Panc1 (cell line): ENCODE measurements at regions not wholly inside any gene's neighbourhood (a gene's known extent, or its start where the extent isn't known, plus 50 kb on each side); places are given as distances from the start of the nearest gene placed in this dataset.

Source experiments
- ATAC-seq: fragments of 200-7000 bp; cut with Tn5 transposase; 2 replicates; pipeline ENCODE4 v1.9.1; 2020; ENCODE audit warnings: mild to moderate bottlenecking, moderate library complexity
- BruUV-seq: library from RNA; stranded (reverse); fragments of 400-500 nt; replicated peaks from 2 replicates; lab custom pipeline; 2021; lab: Mats Ljungman, UMichigan
- CTCF ChIA-PET: fragments of 300-600 bp; sonication (Branson Sonifier 250); formaldehyde crosslinking; loops from one replicate; lab custom pipeline; 2022; ENCODE audit warnings: antibody characterized with exemption; lab: Charles Lee
- POLR2A ChIA-PET: fragments of 300-600 bp; sonication (Branson Sonifier 250); formaldehyde crosslinking; loops from one replicate; lab custom pipeline; 2022; ENCODE audit warnings: antibody characterized with exemption; lab: Charles Lee
- DNase-seq: peaks from one replicate; pipeline ENCODE4 v3.0.0-alpha.2; 2010; ENCODE audit warnings: low read depth, low spot score
- H3K27ac ChIP-seq: 2 replicates; pipeline ENCODE4 v1.5.1; 2011; ENCODE audit warnings: mild to moderate bottlenecking, low read length, inconsistent platforms
- H3K27me3 ChIP-seq: fragments of 200-500 bp; sonication (Bioruptor generic); 2 replicates; pipeline ENCODE4 v1.6.0; 2014; ENCODE audit warnings: low read length, inconsistent platforms; ENCODE audit not compliant: control insufficient read depth, insufficient read depth
- H3K36me3 ChIP-seq: fragments of 200-500 bp; sonication (Bioruptor generic); 2 replicates; pipeline ENCODE4 v1.5.1; 2014; ENCODE audit warnings: inconsistent platforms, mild to moderate bottlenecking, low read length, moderate library complexity; ENCODE audit not compliant: control insufficient read depth, insufficient read depth
- H3K4me1 ChIP-seq: 2 replicates; pipeline ENCODE4 v1.5.1; 2011; ENCODE audit warnings: inconsistent platforms, mild to moderate bottlenecking, low read length, moderate library complexity; ENCODE audit not compliant: control insufficient read depth, insufficient read depth
- H3K4me3 ChIP-seq, 2 experiments: 2 replicates each; pipeline ENCODE4 v1.5.1; 2011 to 2012; ENCODE audit warnings: low read depth in 2 of 2, low read length in 2 of 2, mild to moderate bottlenecking in 2 of 2, inconsistent platforms in 1 of 2, moderate library complexity in 1 of 2
- H3K9me3 ChIP-seq: fragments of 200-500 bp; sonication (Bioruptor generic); 2 replicates; pipeline ENCODE4 v1.5.1; 2014; ENCODE audit warnings: low read depth, mild to moderate bottlenecking, inconsistent platforms, low read length, moderate library complexity; ENCODE audit not compliant: control insufficient read depth, insufficient read depth
- POLR2AphosphoS5 ChIP-seq: IDR thresholded peaks from 2 replicates; pipeline ENCODE4 v1.6.1; 2012; ENCODE audit warnings: mild to moderate bottlenecking, low read depth, low read length, moderate library complexity
- SIN3A ChIP-seq: IDR thresholded peaks from 2 replicates; pipeline ENCODE4 v1.6.1; 2012; ENCODE audit warnings: low read depth, mild to moderate bottlenecking, low read length, moderate library complexity, borderline replicate concordance; ENCODE audit not compliant: insufficient read depth
- TCF7L2 ChIP-seq: IDR thresholded peaks from 2 replicates; pipeline ENCODE4 v1.6.1; 2011; ENCODE audit warnings: mild to moderate bottlenecking, low read depth, low read length, inconsistent platforms
- in situ Hi-C: cut with HindIII; loops from 2 replicates; pipeline ENCODE4 v1.10.0; 2016; ENCODE audit warnings: low sequenced_read_pairs, low pct_unique_long_range_greater_than_20kb
- intact Hi-C: fragments of 100-400 bp; cut with micrococcal nuclease; formaldehyde crosslinking; loops from one replicate; pipeline ENCODE4 v1.10.0; 2022; ENCODE audit not compliant: unreplicated experiment
- TF ChIP-seq, protein P1 (sequence below): fragments of 450-650 bp; IDR thresholded peaks from 2 replicates; pipeline ENCODE4 v1.5.1; 2017; ENCODE audit warnings: mild to moderate bottlenecking
- TF ChIP-seq, protein P2 (sequence below), 2 experiments: IDR thresholded peaks; 2 replicates each; pipeline ENCODE4 v1.6.1; 2011 to 2012; ENCODE audit warnings: low read depth in 2 of 2, control low read depth in 1 of 2, low read length in 1 of 2, mild to moderate bottlenecking in 1 of 2, moderate library complexity in 1 of 2; ENCODE audit not compliant: insufficient read depth in 1 of 2

DNA sequence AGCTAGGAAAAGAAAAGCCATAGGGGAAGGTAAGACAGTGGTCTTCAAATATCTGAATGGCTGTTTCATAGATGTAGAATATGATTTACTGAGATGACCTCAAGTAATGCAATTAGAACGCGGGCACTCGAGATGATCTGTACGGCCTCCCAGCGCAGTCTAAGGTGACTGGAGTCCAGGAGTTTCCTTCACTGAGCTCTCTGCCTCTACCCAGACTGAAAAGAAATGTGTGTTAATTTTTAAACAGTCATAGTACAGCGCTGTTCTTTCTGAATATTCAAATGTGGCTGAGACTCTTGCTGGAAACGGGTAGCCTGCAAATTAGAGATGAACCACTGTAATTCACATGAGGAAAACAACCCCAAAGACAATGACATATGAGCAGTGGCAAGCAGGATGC lies 562.4 kb upstream of the AUTS2 start:
- no peak for DNase-seq
- Histone ChIP-seq H3K27me3 (no peaks in the 10 kb centered on the region), H3K4me1 (no peaks in the 10 kb centered on the region), H3K9me3 (no peaks in the 10 kb centered on the region), H3K27ac (no peak overlapping the region), H3K36me3 (no peaks in the 10 kb centered on the region), H3K4me3 (no peak overlapping the region)
- ATAC-seq: no peak
- in situ Hi-C loops (no loop called here), intact Hi-C loops (no loop called here)
- POLR2A ChIA-PET: no interaction called here
- no peak for TF ChIP-seq POLR2AphosphoS5
- no peak for TF ChIP-seq TCF7L2
- TF ChIP-seq, protein P1, sequence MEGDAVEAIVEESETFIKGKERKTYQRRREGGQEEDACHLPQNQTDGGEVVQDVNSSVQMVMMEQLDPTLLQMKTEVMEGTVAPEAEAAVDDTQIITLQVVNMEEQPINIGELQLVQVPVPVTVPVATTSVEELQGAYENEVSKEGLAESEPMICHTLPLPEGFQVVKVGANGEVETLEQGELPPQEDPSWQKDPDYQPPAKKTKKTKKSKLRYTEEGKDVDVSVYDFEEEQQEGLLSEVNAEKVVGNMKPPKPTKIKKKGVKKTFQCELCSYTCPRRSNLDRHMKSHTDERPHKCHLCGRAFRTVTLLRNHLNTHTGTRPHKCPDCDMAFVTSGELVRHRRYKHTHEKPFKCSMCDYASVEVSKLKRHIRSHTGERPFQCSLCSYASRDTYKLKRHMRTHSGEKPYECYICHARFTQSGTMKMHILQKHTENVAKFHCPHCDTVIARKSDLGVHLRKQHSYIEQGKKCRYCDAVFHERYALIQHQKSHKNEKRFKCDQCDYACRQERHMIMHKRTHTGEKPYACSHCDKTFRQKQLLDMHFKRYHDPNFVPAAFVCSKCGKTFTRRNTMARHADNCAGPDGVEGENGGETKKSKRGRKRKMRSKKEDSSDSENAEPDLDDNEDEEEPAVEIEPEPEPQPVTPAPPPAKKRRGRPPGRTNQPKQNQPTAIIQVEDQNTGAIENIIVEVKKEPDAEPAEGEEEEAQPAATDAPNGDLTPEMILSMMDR: no peak
- TF ChIP-seq, protein P2, sequence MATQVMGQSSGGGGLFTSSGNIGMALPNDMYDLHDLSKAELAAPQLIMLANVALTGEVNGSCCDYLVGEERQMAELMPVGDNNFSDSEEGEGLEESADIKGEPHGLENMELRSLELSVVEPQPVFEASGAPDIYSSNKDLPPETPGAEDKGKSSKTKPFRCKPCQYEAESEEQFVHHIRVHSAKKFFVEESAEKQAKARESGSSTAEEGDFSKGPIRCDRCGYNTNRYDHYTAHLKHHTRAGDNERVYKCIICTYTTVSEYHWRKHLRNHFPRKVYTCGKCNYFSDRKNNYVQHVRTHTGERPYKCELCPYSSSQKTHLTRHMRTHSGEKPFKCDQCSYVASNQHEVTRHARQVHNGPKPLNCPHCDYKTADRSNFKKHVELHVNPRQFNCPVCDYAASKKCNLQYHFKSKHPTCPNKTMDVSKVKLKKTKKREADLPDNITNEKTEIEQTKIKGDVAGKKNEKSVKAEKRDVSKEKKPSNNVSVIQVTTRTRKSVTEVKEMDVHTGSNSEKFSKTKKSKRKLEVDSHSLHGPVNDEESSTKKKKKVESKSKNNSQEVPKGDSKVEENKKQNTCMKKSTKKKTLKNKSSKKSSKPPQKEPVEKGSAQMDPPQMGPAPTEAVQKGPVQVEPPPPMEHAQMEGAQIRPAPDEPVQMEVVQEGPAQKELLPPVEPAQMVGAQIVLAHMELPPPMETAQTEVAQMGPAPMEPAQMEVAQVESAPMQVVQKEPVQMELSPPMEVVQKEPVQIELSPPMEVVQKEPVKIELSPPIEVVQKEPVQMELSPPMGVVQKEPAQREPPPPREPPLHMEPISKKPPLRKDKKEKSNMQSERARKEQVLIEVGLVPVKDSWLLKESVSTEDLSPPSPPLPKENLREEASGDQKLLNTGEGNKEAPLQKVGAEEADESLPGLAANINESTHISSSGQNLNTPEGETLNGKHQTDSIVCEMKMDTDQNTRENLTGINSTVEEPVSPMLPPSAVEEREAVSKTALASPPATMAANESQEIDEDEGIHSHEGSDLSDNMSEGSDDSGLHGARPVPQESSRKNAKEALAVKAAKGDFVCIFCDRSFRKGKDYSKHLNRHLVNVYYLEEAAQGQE (IDR thresholded peaks at IDR 0.05; ENCODE audit: insufficient read depth in 1 of 2, low read depth in 2 of 2, low read length in 1 of 2): no peak
- TF ChIP-seq SIN3A: no peak
- BruUV-seq: no TSS peak
- CTCF ChIA-PET: no interaction called here

DNA sequence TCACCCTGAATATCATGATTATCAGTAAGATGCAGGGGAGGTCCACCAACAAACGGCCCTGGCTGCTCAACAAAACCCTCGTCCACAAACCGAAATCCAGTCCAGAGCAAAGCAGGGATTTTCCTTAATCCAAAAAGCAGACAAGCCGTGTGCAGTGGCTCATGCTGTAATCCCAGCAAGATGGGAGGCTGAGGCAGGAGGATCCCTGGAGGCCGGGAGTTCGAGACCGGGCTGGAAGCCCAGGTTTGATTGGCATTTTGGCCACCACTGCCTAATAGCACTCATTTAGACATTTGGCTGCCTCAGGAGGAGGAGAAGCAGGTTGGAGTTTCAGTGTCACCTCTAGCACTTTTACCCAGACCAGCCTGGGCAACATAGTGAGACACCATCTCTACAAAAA lies 562.0 kb upstream of the AUTS2 start:
- in situ Hi-C loops (no loop called here), intact Hi-C loops (no loop called here)
- H3K36me3 ChIP-seq: no peaks in the 10 kb centered on the region
- no peak for DNase-seq
- POLR2A ChIA-PET: no interaction called here
- H3K9me3 ChIP-seq: no peaks in the 10 kb centered on the region
- BruUV-seq: no TSS peak
- no peak for ATAC-seq
- CTCF ChIA-PET: no interaction called here
- no peak overlapping the region for H3K27ac ChIP-seq
- TF ChIP-seq, protein P2 (IDR thresholded peaks at IDR 0.05; ENCODE audit: insufficient read depth in 1 of 2, low read depth in 2 of 2, low read length in 1 of 2): no peak
- TF ChIP-seq, protein P1: no peak
- TF ChIP-seq TCF7L2 (no peak), SIN3A (no peak), POLR2AphosphoS5 (no peak)
- no peaks in the 10 kb centered on the region for H3K4me1 ChIP-seq
- H3K4me3 ChIP-seq: no peak overlapping the region
- H3K27me3 ChIP-seq: no peaks in the 10 kb centered on the region
